Muscle of back (tissue), 3 donors: ENCODE measurements at regions not wholly inside any gene's neighbourhood (a gene's known extent, or its start where the extent isn't known, plus 50 kb on each side); places are given as distances from the start of the nearest gene placed in this dataset.
"Not testable (repeated sequence)": the region's sequence is repeated elsewhere in the genome, so short reads cannot be mapped to it uniquely, and the experiment has no call there.

Experiments used
- DNase-seq, 3 donors: peaks; one replicate each; pipeline versions ENCODE4 v3.0.0 to v3.0.0-alpha.2; 2013

DNA sequence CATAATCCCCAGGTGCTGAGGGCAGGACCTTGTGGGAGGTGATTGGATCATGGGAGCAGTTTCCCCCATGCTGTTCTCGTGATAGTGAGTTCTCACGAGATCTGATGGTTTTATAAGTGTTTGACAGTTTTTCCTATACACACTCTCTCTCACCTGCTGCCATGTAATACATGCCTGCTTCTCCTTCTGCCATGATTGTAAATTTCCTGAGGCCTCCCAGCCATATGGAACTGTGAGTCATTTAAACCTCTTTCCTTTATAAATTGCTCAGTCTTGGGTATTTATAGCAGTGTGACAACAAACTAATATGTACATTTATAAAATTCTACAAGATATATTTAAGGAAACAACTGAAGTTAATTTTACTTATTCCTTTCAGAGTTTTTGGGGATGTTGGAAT is 170.8 kb upstream of the BET1 start:
- DNase-seq, result no peak

DNA sequence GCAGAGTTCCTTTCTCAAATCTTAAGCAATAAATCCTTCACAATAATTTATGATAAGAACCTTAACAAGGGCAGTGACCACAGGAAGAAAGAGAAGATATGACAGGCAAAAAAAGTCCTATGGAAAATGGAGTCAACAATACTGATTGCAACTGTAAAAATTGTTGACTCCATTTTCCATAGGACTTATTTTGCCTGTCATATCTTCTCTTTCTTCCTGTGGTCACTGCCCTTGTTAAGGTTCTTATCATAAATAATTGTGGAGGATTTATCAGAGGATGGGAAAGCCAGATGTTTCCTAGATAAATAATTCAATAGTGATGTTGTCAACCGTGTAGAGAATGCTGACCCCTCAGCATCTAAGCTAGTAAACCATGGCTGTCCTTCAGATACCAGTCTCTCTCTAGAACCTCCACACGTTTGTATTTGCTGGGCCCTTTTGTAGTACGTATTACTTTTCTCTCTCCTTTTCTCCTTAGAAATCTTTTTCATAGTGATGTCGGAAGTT is 172.6 kb upstream of the BET1 start:
- no peak for DNase-seq

DNA sequence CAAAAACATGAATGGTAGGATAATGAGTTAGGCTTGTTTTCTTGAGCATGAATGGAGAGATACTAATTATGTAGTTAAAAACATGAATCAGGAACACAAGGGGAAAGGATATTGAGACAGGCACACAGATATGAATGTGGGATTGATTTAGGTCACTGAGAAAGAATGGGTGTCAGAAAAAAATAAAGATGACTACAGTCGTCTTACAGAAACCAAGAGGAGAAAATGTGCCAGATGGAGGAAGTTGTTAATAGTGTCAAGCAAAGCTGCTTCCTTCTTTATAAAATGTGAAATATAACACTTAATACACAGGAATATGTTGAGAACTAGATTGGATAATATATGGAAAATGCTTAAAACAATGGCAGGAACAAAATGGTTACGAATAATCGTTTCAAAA is 173.3 kb upstream of the BET1 start:
- DNase-seq, result no peak

DNA sequence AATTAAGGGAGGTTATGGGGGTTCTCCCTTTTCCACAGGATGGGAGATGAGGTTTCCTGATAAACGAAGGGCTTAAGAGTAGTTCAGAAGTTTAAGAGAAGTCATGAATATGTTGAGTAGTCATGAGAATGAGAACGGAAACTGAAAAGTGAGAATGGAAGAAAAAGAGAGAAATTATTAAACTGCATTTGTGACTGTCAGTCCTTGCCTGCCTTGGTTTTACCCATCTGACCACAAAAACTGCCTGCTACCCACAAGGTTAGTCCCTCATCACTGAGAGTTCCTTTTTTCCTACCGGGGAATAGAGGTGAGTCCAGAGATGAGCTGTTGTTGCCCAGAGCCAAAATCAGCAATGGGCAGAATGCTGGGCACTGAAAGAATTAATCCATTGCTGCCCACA is 174.1 kb upstream of the BET1 start:
- DNase-seq, result no peak

DNA sequence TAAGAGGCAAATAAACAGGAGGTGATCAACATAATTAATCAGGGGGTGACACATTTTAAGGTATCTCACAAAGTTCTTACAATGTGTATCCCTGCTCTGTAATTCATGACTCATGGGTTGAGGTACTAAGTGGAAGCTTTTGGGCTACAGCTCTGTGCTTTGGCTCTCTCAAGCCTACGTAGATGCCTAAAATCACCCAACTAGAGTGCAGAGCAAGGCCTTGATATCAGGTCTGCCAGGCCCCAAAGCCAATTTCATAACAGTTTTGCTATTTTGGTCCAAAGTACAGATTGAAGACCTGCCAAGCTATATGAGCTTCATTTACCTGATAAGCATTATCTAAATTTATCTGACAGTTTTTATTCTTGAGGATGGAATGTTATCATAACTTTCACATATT is 175.3 kb upstream of the BET1 start:
- no peak for DNase-seq

DNA sequence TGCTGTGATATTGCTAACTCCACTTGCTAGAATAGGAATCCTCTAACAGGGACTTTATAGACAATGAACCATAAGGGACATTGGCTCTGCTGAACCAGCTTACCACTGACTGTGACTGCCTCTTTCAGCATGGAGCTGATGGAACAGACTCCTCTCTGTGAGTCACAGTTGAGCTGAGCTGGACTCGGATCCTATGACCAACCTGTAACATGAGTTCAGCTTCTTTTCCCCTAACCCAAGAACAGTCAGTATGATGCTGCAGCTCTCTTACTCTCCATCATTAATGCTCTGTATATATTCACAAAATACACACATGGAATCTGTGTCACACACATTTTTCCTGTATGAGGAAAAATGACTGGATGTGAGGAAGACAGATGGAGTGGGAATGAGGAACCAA is 177.9 kb upstream of the BET1 start:
- peak in 1 of 3 donors; percentile 54 for DNase-seq

DNA sequence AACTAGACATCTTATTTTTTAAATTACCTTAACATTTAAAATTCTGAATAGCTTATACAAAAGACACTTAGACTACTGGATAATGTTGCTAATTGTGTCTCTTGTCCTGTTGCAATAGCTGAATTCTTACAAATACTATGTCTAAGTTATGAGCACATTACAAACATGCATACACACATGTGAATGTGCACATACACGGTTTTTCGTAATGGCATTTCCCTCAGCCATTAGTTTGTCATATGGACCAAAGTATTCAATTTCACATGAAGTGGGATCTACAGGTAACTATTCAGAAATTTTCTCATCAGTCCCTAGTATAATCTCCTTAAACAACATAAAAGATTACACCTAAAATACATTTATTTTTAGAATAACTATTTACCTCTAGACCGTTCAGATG is 178.6 kb upstream of the BET1 start:
- no peak for DNase-seq

DNA sequence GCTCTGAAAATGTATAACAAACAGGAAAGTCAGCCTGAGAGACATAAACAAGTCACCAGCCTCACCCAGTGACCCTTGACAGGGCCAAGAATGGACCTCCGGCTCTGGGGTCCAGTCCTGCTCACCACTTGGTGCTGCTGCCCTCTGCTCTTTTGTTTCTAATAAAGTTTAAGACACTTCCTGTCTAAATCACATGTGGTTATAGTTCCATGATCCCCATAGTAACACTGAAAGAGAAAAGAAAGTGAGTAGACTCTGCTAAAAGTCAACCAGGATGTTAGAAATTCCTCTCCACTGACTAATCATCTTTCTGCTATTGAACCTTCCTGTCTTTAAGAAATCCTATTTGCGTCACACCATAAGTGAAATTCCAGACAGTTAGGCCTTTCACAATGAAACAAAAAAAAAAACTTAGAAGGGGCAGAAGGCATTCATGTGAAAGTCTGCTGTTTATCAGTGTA is 179.2 kb upstream of the BET1 start:
- peak; percentile 70 to 96 (median 84) for DNase-seq

DNA sequence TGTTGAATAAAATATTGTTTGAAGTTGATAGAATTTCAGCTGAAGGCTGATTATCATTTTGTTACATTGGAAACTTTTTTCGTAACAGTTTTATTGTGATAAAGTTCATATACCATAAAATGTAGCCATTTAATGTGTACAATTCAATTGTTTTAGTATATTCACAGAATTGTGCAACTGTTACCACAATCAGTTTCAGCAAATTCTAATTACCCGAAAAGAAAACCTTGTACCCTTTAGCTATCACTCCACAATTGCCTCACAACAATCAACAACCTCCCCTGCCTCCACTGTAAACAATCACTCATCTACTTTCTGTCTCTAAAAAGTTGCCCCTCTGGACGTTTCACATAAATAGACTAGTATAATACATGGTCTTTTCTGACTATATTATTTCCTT is 179.7 kb upstream of the BET1 start:
- no peak for DNase-seq

DNA sequence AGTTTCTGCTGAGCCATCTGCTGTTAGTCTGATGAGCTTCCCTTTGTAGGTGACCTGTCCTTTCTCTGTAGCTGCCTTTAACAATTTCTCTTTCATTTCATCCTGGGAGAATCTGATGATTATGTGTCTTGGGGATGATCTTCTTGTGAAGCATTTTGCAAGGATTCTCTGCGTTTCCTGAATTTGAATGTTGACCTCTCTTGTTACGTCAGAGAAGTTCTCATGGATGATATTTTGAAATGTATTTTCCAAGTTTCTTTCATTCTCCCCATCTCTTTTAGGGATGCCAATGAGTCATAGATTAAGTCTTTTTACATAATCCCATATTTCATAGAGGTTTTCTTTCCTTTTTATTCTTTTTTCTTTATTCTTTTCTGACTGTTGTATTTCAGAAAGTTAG is 184.2 kb upstream of the BET1 start:
- DNase-seq, result no peak

DNA sequence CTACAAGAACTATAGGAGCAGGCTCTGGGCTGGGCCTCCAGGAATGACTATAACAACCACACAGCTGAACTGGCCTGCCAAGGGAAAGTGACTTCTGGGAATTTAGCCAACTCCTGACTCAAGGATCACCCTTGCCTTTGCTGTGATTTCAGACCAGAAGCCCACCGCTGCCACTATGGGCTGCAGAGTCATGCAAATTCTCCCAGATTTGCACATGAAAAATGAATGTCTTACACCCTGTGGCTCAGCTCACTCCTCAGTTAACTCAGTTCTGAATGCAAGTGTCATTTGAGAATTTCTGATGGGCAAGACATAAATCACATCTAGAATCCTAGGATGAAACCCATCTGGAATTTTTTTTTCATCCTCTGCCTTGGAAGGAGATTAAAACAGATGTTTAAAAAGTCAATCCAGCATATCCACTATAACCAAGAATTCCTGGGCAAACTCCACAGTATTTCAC is 186.5 kb upstream of the BET1 start:
- DNase-seq, result peak; percentile 64 to 96 (median 74)

DNA sequence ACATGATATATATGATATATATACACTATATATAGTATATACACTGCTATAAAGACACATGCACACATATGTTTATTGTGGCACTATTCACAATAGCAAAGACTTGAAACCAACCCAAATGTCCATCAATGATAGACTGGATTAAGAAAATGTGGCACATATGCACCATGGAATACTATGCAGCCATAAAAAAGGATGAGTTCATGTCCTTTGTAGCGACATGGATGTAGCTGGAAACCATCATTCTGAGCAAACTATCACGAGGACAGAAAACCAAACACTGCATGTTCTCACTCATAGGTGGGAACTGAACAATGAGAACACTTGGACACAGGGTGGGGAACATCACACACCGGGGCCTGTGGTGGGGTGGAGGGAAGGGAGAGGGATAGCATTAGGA is 190.3 kb upstream of the BET1 start:
- DNase-seq, result not testable (repeated sequence)

DNA sequence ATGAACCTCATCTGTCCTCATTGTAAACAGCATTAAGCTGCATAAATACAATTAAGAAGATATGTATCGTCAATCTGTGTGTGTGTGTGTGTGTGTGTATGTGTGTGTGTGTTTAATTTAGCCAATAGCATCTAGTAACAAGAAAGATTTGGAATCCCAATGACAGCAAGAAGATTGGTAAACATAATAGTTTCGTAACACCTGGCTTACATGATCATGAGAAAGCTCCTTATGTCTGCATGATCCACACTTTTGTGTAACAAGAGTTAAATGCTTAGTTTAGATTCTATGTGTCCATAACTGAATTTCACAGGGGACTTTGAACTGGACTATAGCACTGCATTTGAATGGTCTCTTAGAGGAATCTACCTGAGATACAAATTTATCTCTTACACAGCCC is 191.0 kb upstream of the BET1 start:
- DNase-seq, result no peak

DNA sequence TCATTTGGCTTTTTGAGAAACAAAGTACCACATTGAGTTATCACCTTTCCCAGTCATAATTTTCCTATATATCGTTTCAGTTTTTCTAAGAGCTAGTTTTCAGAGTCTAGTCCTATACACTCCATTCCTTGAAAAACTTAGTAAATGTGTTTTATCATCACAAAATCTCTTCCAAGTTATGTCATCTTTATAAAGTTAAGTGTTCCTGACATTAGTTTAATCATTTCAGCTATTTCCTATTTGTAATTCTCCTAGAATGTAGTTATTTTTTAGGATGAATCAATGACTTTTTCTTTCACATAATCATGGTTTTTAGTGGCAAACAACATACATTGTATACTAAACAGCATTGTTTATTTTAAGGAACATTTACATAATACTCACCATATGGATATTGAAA is 191.7 kb upstream of the BET1 start:
- DNase-seq, result no peak

DNA sequence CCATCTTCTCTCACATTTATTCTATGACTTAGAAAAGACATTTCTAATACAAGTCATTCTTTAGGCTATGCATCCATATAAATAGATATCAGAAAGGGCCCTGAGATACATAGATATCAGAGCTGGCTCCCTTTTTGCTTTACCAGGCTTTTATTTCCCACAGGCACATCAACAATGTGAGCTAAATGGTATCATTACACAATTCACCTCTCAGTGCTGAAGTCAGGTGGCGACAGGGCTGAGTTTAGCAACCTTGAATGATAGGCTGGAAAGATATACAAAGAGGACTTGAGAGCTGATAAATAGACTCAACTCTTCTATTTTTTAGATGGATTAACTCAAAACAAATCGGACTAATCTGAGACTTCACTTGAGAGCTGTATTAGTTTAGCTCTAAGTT is 189.2 kb upstream of the COL1A2 start:
- DNase-seq, result no peak

DNA sequence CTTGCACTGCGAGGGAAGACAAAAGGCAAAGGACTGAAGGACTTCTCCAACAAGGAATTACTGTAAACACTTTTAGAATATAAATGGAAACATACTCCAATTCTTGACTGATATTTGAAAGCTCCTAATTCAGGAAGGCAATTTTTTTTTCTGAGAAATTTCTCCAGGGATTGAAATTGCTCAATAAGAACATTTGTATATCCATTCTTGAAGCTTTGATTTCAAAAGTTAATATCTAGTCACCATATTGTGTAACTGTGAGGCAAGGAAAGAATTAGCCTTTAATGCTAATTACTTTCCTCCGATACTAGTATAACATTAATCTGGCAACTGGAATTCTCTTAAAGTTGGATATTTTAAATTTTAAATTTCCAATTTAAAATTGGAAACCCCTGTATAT is 188.4 kb upstream of the COL1A2 start:
- DNase-seq, result no peak

DNA sequence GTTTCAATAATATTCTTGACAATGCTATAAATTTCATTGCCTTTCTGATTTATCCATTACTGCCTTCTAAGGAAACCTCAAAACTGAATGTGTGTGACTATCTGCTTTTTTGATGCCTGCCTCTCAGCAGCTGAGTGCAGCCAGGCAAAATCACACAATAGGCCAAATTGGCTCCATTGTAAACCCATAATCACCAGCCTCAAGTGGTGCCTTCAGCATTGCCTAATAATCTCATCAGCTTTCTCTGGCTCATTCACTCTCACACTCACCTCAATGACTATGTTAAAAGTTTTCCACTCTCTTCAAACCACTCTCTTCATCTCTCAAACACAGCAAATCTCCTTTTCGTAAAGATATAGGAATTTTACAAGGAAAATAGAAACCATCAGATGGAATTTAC is 182.5 kb upstream of the COL1A2 start:
- no peak for DNase-seq

DNA sequence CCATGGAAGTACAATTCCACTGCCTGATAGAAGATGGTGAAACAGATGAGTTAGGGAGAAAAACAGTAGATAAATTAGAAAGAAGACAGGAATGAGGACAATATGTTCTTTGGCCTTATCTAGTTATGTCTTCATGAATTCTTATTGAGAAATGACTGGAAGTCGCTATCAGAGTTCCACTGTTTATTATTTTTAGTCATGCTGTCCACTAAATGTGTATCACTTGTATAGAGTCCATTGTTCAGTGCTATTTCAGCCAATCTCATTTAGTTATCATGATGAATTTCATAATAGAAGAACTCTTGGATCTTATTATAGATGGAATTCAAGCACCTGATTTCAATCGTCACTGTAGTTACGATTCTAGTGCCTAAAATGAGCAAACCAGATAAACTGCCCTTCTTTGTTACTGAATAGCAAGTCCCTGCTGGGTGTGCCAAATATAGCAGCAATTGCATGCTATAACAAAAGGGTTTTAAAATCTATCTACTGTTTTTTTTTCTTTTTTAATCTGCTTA is 177.7 kb upstream of the COL1A2 start:
- DNase-seq, result no peak

DNA sequence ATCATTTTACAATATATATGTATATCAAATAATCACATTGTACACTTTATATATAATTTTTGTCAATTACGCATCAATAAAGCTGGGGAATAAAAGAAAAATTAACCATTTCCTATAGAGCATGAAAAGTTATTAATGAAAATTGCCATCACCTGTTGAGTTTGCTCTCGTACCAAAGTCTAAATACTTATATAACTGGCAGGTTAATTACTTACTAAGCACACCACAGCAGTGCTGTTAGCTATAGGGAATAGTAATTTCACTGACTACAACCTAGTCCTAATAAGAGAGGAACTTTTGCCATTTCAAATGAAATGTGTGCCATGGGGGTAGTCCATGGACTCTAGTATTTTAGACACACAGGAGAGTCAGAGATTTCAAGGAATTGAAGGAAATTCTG is 176.9 kb upstream of the COL1A2 start:
- no peak for DNase-seq

DNA sequence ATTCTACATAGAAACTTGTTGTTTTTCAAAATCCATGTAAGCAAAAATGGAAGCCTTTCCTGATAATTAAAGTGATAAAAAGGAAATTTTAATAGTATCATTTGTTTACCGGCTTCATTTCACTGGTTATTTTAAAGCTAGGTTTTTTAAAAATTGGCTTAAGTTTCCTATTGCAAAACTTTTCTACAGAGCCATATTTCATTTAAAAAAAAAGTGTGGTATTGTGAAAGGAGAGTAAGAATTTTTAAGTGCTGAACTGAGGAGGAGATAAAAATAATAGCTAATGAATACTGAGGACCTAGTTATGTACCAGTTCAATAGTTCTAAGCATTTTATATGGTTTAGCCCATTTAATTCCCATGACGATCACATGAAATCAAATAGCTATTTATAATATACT is 172.2 kb upstream of the COL1A2 start:
- DNase-seq, result no peak

DNA sequence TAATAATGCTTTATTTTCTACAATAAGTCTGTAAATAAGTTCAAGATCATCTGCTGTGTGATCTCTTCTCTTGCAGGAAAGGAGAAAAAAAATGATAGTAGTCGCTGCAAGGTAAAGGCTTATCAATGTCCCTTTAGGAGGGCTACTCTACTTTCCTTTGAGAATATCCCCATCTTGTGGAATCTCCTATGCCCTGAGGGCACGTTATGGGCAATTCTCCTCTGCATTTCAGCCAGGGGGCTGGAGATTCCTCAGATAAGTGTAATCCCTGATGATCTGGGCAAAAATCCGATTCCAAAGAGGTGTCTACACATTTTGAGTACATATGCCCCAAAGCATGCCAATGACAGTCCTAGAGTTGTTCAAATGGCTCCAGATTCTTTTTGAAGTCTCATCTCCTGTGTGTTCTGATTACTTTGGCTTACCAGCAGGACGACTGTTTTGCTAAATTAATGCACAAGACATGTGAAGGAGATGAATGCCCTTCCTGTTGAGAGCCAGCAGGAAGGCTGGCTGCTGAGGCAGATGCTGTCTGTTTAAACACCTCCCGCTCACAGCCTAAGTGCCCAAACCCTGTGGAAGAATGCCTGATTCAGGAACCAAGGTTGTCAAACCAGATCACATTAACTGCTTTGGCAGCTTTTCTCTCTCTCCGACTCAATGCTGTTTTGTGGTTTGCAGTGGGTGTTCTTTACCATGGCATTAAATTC is 171.2 kb upstream of the COL1A2 start:
- peak in 2 of 3 donors; percentile 10 to 13 for DNase-seq

DNA sequence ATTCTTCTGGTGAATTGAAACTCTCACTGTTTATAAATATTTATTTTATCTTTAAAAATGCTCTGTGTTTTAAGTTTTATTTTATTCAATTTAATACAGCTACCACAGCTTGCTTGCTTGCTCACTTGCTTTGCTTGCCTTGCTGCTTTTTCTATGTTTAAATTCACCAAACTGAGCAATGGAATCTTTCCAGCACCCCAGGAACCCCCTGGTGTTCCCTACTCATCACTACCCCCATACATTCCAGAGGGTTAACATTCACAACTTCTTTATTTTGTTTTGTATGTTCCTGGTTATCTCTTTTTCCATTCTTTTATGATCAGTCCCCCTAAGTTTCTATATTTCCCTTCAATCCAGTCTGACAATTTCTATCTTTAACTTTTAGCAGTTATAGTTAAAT is 166.5 kb upstream of the COL1A2 start:
- DNase-seq, result no peak

DNA sequence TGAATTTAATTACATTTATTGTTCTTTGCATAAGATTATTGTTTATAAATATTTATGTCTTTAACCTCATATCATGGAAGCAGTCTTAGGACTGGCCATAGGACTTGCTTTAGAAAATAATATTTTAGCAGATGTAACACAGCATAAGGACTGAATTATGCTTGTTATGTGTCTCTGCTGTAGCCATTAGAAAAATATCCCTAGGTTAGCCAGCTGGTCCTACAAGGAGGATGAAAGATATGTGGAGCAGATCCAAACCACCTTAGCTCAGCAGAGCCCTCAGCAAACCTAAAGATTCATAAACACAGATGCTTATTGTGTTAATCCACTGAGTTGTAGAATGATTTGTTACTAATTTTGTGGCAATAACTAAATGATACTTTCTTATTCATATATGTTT is 166.0 kb upstream of the COL1A2 start:
- peak in 1 of 3 donors; percentile 34 for DNase-seq

DNA sequence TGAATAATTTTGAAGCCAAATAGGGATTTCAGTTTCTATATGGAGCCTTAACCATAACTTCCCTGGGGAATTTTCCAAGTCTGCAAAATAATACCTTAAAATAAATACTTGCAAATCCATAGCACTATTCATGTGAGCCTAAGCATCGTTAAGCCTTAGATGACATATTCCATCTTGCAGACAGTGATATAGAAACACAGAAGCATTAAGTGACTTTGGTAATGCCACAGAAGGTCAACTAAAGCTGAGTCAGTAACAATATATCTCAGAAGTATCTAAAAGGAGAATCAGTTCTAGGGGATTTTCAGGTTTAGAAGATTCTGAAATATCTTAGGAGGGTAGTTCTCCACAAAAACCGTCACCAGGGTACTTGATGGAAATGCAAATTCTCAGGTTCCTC is 163.4 kb upstream of the COL1A2 start:
- DNase-seq, result no peak
